Vagina (tissue), 2 donors: ENCODE measurements at regions not wholly inside any gene's neighbourhood (a gene's known extent, or its start where the extent isn't known, plus 50 kb on each side); places are given as distances from the start of the nearest gene placed in this dataset.

Experiments used
- DNase-seq, 2 donors: peaks; one replicate each; pipeline ENCODE4 v3.0.0-alpha.2; 2017; ENCODE audit errors: extremely low spot score in 2 of 2
- H3K27ac ChIP-seq: fragments of 200-600 bp; sonication (generic); one replicate; pipeline ENCODE4 v1.5.1; 2019
- H3K27me3 ChIP-seq: fragments of 200-600 bp; sonication (generic); one replicate; pipeline ENCODE4 v1.5.1; 2019
- H3K36me3 ChIP-seq, 2 donors: fragments of 200-600 bp; sonication (generic); one replicate each; pipeline ENCODE4 v1.5.1; 2017 to 2019
- H3K4me1 ChIP-seq: fragments of 200-600 bp; sonication (generic); one replicate; pipeline ENCODE4 v1.5.1; 2019
- H3K4me3 ChIP-seq, 2 donors: fragments of 200-600 bp; sonication (generic); 1 replicate in 1 of 2; 2 replicates in 1 of 2; pipeline ENCODE4 v1.5.1; 2016 to 2019
- H3K9me3 ChIP-seq: fragments of 200-600 bp; sonication (generic); one replicate; pipeline ENCODE4 v1.5.1; 2019
- POLR2A ChIP-seq, 2 donors: fragments of 450-650 bp; IDR thresholded peaks; one replicate each; pipeline ENCODE4 v1.6.1; 2017; ENCODE audit warnings: antibody characterized with exemption in 2 of 2, mild to moderate bottlenecking in 2 of 2, moderate library complexity in 2 of 2
- POLR2AphosphoS5 ChIP-seq, 2 donors: sonication (generic); formaldehyde crosslinking; IDR thresholded peaks; one replicate each; pipeline ENCODE4 v1.9.0; 2017; ENCODE audit warnings: antibody characterized with exemption in 2 of 2, mild to moderate bottlenecking in 2 of 2, low read depth in 1 of 2; ENCODE audit not compliant: insufficient read depth in 1 of 2
- intact Hi-C: fragments of 100-400 bp; cut with DNase I; formaldehyde crosslinking; loops from one replicate; pipeline ENCODE4 v1.15.1; 2023
- TF ChIP-seq, protein P1 (sequence below), 3 experiments: fragments of 450-650 bp in 2 of 3; fragments of 200-600 bp in 1 of 3; sonication (generic) in 1 of 3; IDR thresholded peaks; one replicate each; pipeline ENCODE4 v1.5.1; 2017 to 2019; ENCODE audit warnings: antibody characterized with exemption in 3 of 3, mild to moderate bottlenecking in 2 of 3, moderate library complexity in 2 of 3

DNA sequence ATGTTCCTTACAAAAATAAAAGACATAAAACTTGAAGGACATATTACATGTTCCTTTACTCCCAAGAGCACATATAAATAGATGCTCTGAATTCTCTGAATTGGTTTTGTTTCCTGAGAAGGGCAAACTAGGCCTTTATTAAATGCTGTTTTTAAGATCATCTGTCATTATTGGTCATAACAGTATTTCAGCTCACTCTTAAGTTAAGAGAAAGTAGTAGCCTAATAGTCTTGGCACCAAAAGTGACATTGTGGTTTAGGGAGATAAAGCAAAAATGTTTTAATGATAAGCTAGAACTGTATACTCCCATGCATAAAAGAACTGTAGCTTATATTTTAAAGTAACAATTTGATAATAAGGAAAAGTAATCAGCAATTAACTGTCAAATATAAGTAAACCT, 361.1 kb upstream of the PTCHD4 start:
- Histone ChIP-seq H3K27ac (no peak overlapping the region), H3K36me3 (no peaks in the 10 kb centered on the region), H3K4me1 (no peaks in the 10 kb centered on the region), H3K4me3 (no peak overlapping the region), H3K27me3 (no peaks in the 10 kb centered on the region), H3K9me3 (no peaks in the 10 kb centered on the region)
- TF ChIP-seq POLR2AphosphoS5 (IDR thresholded peaks at IDR 0.05; ENCODE audit: insufficient read depth in 1 of 2, low read depth in 1 of 2): no peak
- TF ChIP-seq, protein P1, sequence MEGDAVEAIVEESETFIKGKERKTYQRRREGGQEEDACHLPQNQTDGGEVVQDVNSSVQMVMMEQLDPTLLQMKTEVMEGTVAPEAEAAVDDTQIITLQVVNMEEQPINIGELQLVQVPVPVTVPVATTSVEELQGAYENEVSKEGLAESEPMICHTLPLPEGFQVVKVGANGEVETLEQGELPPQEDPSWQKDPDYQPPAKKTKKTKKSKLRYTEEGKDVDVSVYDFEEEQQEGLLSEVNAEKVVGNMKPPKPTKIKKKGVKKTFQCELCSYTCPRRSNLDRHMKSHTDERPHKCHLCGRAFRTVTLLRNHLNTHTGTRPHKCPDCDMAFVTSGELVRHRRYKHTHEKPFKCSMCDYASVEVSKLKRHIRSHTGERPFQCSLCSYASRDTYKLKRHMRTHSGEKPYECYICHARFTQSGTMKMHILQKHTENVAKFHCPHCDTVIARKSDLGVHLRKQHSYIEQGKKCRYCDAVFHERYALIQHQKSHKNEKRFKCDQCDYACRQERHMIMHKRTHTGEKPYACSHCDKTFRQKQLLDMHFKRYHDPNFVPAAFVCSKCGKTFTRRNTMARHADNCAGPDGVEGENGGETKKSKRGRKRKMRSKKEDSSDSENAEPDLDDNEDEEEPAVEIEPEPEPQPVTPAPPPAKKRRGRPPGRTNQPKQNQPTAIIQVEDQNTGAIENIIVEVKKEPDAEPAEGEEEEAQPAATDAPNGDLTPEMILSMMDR (IDR thresholded peaks at IDR 0.05): no peak
- intact Hi-C loops: no loop called here
- DNase-seq: no peak

DNA sequence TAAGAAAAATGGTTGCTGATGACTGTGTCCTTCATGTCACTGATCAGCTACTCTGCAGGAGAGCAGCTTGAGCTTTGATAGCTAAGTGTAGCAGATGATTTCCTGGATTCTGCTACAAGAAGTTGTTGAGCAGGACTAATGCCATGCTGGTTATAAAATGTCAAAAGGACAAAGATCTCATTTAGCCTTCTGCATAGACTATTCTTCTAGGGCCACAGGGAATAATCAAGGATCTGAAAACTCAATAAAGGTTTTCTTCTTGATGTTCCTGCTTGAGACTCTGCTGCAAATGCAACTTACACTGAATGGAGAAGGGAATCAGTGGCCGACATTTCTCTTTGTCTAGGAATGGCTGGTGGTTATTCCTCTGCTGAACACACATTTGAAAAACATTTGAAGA, 360.3 kb upstream of the PTCHD4 start:
- Histone ChIP-seq H3K27me3 (no peaks in the 10 kb centered on the region), H3K4me3 (no peak overlapping the region), H3K9me3 (no peaks in the 10 kb centered on the region), H3K36me3 (no peaks in the 10 kb centered on the region), H3K4me1 (no peaks in the 10 kb centered on the region), H3K27ac (no peak overlapping the region)
- TF ChIP-seq, protein P1 (IDR thresholded peaks at IDR 0.05): no peak
- TF ChIP-seq POLR2A (IDR thresholded peaks at IDR 0.05): no peak
- TF ChIP-seq POLR2AphosphoS5 (IDR thresholded peaks at IDR 0.05; ENCODE audit: insufficient read depth in 1 of 2, low read depth in 1 of 2): no peak
- DNase-seq: no peak
- intact Hi-C loops: no loop called here

DNA sequence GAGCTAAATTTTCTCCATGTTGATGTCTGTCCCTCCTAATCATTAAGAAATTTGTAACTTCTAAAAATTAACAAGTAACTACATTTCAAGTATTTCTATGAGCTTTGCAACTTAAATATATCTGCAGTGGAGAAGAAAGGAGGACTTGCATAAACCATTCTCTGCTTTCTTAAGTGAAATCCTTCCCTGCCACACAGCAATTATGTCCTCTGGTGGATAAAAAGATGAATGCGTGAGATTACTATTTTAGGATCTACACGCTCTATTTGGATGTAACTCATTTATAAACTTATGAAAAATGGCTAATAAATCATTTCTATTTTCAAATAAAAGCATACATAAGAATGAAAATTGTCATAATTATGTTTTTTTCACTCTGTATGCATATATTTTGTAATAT, 338.0 kb upstream of the PTCHD4 start:
- no peaks in the 10 kb centered on the region for H3K9me3 ChIP-seq
- no peaks in the 10 kb centered on the region for H3K4me1 ChIP-seq
- no peak overlapping the region for H3K27ac ChIP-seq
- intact Hi-C loops: no loop called here
- H3K36me3 ChIP-seq: no peaks in the 10 kb centered on the region
- no peaks in the 10 kb centered on the region for H3K27me3 ChIP-seq
- no peak for DNase-seq
- H3K4me3 ChIP-seq: no peak overlapping the region
- TF ChIP-seq POLR2AphosphoS5 (IDR thresholded peaks at IDR 0.05; ENCODE audit: insufficient read depth in 1 of 2, low read depth in 1 of 2): no peak

DNA sequence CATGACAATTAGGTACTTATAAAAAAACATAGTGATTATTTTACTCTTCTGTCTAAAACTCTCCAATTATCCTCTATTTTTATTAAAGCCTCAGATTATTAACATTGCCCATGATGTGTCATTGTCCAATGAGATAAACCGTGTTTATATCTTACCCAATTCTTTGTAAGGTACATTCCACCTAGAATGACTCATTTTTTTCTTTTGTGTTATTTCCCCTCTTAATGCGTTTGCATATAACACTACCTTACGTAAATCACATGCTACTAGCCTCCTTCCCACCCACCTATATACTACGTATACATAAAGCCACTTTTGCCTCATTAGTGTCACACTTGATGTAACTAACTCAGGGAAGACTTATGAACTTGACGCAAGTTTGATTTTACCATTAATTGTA, 336.3 kb upstream of the PTCHD4 start:
- Histone ChIP-seq H3K27me3 (no peaks in the 10 kb centered on the region), H3K4me1 (no peaks in the 10 kb centered on the region), H3K9me3 (no peaks in the 10 kb centered on the region), H3K27ac (no peak overlapping the region), H3K36me3 (no peaks in the 10 kb centered on the region), H3K4me3 (no peak overlapping the region)
- intact Hi-C loops: no loop called here
- TF ChIP-seq POLR2AphosphoS5 (IDR thresholded peaks at IDR 0.05; ENCODE audit: insufficient read depth in 1 of 2, low read depth in 1 of 2) (no peak), POLR2A (IDR thresholded peaks at IDR 0.05) (no peak)
- TF ChIP-seq, protein P1 (IDR thresholded peaks at IDR 0.05): no peak
- DNase-seq: no peak

DNA sequence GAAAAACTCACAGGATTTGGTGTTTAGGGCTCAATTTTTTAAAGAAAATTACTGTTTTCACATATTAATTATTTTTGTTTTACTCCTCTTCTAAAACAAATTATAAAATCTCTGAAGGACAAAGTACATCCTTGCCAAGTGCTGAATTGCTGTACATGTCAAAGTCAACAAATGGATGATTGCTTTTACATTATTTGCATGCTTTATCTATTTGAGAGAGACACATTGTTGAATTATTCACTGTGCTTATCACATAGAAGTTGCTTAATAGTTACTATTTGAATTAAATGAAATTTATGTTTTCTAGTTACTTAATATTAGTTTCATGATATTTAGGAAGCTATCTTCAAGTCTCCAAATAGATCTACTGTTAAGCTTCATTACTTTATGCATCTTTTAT, 318.6 kb upstream of the PTCHD4 start:
- DNase-seq: no peak
- no peaks in the 10 kb centered on the region for H3K36me3 ChIP-seq
- no peaks in the 10 kb centered on the region for H3K9me3 ChIP-seq
- no peaks in the 10 kb centered on the region for H3K4me1 ChIP-seq
- intact Hi-C loops: no loop called here
- TF ChIP-seq, protein P1 (IDR thresholded peaks at IDR 0.05): no peak
- H3K27me3 ChIP-seq: no peaks in the 10 kb centered on the region
- no peak overlapping the region for H3K27ac ChIP-seq
- H3K4me3 ChIP-seq: no peak overlapping the region

DNA sequence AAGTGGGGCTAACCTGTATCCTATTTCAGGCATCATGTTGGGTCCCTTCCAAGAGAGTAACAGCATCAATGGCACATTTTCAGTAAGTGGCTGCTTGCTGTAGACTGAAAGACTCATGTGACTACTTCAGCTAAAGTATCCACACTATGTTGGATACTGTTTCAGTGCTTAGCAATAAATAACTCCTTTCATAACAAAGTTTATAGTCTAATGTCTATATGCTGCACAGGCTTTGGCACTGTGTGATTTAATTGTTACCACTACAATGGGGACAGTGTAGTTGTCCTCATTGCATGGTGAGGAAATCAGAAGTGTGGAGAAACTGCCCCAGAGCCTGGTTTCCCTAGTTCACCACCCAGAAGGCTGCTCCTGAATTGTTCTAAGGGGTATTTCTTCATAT, 318.0 kb upstream of the PTCHD4 start:
- no peaks in the 10 kb centered on the region for H3K27me3 ChIP-seq
- H3K27ac ChIP-seq: no peak overlapping the region
- no peaks in the 10 kb centered on the region for H3K36me3 ChIP-seq
- H3K4me3 ChIP-seq: no peak overlapping the region
- no peaks in the 10 kb centered on the region for H3K9me3 ChIP-seq
- no peaks in the 10 kb centered on the region for H3K4me1 ChIP-seq
- no peak for DNase-seq
- intact Hi-C loops: no loop called here
- TF ChIP-seq POLR2A (IDR thresholded peaks at IDR 0.05): no peak
- no peak for TF ChIP-seq POLR2AphosphoS5 (IDR thresholded peaks at IDR 0.05; ENCODE audit: insufficient read depth in 1 of 2, low read depth in 1 of 2)
- TF ChIP-seq, protein P1 (IDR thresholded peaks at IDR 0.05): no peak
